ENCODE measurements at regions not wholly inside any gene's neighbourhood (a gene's known extent, or its start where the extent isn't known, plus 50 kb on each side); places are given as distances from the start of the nearest gene placed in this dataset.
"Not testable (repeated sequence)": the region's sequence is repeated elsewhere in the genome, so short reads cannot be mapped to it uniquely, and the experiment has no call there.

DNA sequence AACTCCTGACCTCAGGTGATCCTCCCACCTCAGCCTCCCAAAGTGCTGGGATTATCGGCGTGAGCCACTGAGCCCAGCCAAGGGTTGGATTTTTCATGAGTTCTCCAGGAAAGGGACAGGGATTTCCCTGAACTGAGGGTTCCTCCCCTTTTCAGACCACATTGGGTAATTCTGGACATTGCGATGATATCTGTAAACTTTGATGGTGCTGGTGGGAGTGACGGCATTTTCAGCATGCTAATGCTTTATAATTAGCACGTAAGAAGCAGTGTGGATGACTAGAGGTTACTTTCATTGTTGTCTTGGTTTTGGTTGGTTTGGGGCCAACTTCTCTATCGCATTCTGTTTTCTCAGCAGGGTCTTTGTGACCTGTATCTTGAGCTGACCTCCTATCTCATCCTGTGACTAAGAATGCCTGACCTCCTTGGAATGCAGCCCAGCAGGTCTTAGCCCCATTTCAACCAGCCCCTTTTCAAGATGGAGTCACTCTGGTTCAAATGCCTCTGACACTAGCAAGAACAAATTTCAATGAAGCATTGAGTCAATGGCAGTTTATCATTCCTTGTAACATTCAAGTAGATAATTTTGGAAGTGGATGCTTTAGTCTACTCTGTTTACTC is 156.5 kb downstream of the TTLL2 start:
- no peaks in the 10 kb centered on the region for H3K9me3 ChIP-seq (replicated peaks in 1 of 2; ENCODE audit: control insufficient read depth in 1 of 2, insufficient read depth in 1 of 2, low read length in 2 of 2)
- Mint-ChIP-seq H3K36me3 (no peaks in the 10 kb centered on the region), H3K4me1 (peaks cover 9% of the 10 kb centered on the region), H3K27ac (no peak overlapping the region), H3K4me3 (no peak overlapping the region), H3K9me3 (peaks cover 0 to 4% (median 0%) of the 10 kb centered on the region in 7 donors), H3K27me3 (ENCODE audit: low read depth in 3 of 3) (peaks cover 4 to 6% (median 5%) of the 10 kb centered on the region in 3 donors)
- peaks cover 0 to 10% of the 10 kb centered on the region in 2 donors for H3K4me1 ChIP-seq (ENCODE audit: control insufficient read depth in 1 of 2, insufficient read depth in 2 of 2, low read length in 2 of 2)
- no peak overlapping the region for H3K9ac ChIP-seq (ENCODE audit: insufficient read depth, low read length, poor library complexity, severe bottlenecking)
- H3K4me3 ChIP-seq (replicated peaks in 1 of 3; ENCODE audit: low read depth in 2 of 3, low read length in 3 of 3) = no peak overlapping the region
- no peaks in the 10 kb centered on the region for H3K79me2 ChIP-seq (ENCODE audit: insufficient read depth, low read length)
- TF ChIP-seq, protein P1, sequence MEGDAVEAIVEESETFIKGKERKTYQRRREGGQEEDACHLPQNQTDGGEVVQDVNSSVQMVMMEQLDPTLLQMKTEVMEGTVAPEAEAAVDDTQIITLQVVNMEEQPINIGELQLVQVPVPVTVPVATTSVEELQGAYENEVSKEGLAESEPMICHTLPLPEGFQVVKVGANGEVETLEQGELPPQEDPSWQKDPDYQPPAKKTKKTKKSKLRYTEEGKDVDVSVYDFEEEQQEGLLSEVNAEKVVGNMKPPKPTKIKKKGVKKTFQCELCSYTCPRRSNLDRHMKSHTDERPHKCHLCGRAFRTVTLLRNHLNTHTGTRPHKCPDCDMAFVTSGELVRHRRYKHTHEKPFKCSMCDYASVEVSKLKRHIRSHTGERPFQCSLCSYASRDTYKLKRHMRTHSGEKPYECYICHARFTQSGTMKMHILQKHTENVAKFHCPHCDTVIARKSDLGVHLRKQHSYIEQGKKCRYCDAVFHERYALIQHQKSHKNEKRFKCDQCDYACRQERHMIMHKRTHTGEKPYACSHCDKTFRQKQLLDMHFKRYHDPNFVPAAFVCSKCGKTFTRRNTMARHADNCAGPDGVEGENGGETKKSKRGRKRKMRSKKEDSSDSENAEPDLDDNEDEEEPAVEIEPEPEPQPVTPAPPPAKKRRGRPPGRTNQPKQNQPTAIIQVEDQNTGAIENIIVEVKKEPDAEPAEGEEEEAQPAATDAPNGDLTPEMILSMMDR (IDR thresholded peaks at IDR 0.05) = no peak
- DNase-seq = no peak
- WGBS (ENCODE audit: insufficient coverage) = 94% methylated on average over 3 of the region's 6 CpGs
- no peak overlapping the region for H2AFZ ChIP-seq (ENCODE audit: insufficient read depth, low read depth, low read length, poor library complexity, severe bottlenecking)
- H3K27ac ChIP-seq (ENCODE audit: low read depth in 1 of 2, low read length in 2 of 2) = no peak overlapping the region
- no peaks in the 10 kb centered on the region for H3K36me3 ChIP-seq (replicated peaks in 1 of 2; ENCODE audit: control insufficient read depth in 1 of 2, insufficient read depth in 2 of 2, low read length in 2 of 2)
- no peaks in the 10 kb centered on the region for H4K20me1 ChIP-seq (ENCODE audit: insufficient read depth, low read length)
- intact Hi-C loops (cut with micrococcal nuclease) = no loop called here
- no peak overlapping the region for H3K4me2 ChIP-seq (replicated peaks; ENCODE audit: extremely low read depth, low read length, poor library complexity, severe bottlenecking)
- H3K27me3 ChIP-seq (ENCODE audit: control insufficient read depth in 2 of 2, insufficient read depth in 2 of 2, low read length in 2 of 2) = no peaks in the 10 kb centered on the region

DNA sequence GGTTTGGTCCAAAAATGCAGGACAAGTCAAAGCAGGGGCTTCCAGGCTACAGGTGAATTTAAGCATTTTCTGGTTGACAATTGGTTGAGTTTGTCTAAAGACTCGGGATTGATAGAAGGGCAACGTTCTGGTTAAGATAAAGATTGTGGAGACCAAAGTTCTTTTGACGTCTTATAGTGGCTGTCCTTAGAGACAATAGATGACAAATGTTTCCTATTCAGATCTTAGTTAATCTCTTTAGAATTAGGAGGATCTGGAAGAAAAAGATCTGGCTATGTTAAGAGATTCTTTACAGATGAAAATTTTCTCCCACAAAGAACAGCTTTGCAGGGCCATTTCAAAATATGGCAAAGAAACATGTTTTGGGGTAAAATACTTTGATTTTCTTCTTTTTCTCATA is 157.9 kb downstream of the TTLL2 start:
- H2AFZ ChIP-seq (ENCODE audit: insufficient read depth, low read depth, low read length, poor library complexity, severe bottlenecking); H4K20me1 ChIP-seq (ENCODE audit: insufficient read depth, low read length); intact Hi-C loops (cut with micrococcal nuclease); H3K4me2 ChIP-seq (replicated peaks; ENCODE audit: extremely low read depth, low read length, poor library complexity, severe bottlenecking); H3K27ac Mint-ChIP-seq; H3K79me2 ChIP-seq (ENCODE audit: insufficient read depth, low read length); H3K4me3 Mint-ChIP-seq; H3K4me1 Mint-ChIP-seq; H3K36me3 Mint-ChIP-seq; H3K9me3 Mint-ChIP-seq; H3K4me3 ChIP-seq (replicated peaks in 1 of 3; ENCODE audit: low read depth in 2 of 3, low read length in 3 of 3); H3K27me3 ChIP-seq (ENCODE audit: control insufficient read depth in 2 of 2, insufficient read depth in 2 of 2, low read length in 2 of 2); H3K9me3 ChIP-seq (replicated peaks in 1 of 2; ENCODE audit: control insufficient read depth in 1 of 2, insufficient read depth in 1 of 2, low read length in 2 of 2); H3K36me3 ChIP-seq (replicated peaks in 1 of 2; ENCODE audit: control insufficient read depth in 1 of 2, insufficient read depth in 2 of 2, low read length in 2 of 2); DNase-seq; H3K27ac ChIP-seq (ENCODE audit: low read depth in 1 of 2, low read length in 2 of 2); H3K9ac ChIP-seq (ENCODE audit: insufficient read depth, low read length, poor library complexity, severe bottlenecking); H3K27me3 Mint-ChIP-seq (ENCODE audit: low read depth in 3 of 3): not testable (repeated sequence)
- H3K4me1 ChIP-seq (ENCODE audit: control insufficient read depth in 1 of 2, insufficient read depth in 2 of 2, low read length in 2 of 2) = peaks cover 0 to 10% of the 10 kb centered on the region in 2 donors
- WGBS (ENCODE audit: insufficient coverage) = 100% methylated on average over 2 of the region's 3 CpGs

Data from CD14-positive monocyte (primary cell).